PC-9 (cell line): ENCODE measurements at regions not wholly inside any gene's neighbourhood (a gene's known extent, or its start where the extent isn't known, plus 50 kb on each side); places are given as distances from the start of the nearest gene placed in this dataset.

Experiments used
- CTCF ChIP-seq: fragments of 200-600 bp; sonication (generic); conservative IDR thresholded peaks from 2 replicates; pipeline ENCODE4 v1.6.1; 2017; ENCODE audit warnings: mixed run types, antibody characterized with exemption, mild to moderate bottlenecking, moderate library complexity
- EZH2 ChIP-seq: fragments of 200-600 bp; sonication (generic); IDR thresholded peaks from 2 replicates; pipeline ENCODE4 v1.8.0; 2017; ENCODE audit warnings: antibody characterized with exemption, low read depth

DNA sequence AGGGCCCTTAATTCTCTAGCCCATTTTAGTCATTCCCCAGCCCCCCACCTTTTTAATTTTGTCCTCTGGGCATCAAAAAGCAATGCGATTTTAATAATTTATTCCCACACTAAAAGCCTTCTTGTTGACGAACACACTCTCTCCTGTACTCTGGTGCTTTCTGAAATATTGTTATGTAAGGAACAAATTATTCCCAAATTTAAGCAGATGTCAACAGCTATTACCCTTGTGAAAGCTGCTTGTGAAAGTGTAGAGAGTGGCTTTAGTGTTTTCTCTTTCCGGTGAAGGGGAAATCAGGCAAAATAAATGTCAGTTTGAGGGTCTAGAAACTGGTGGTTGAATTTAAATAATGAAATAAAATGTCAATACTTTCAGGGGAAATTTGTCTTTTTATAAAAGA lies 221.2 kb upstream of the CNKSR2 start:
- TF ChIP-seq CTCF (no peak), EZH2 (no peak)
